IMR-90 (cell line): ENCODE measurements at regions not wholly inside any gene's neighbourhood (a gene's known extent, or its start where the extent isn't known, plus 50 kb on each side); places are given as distances from the start of the nearest gene placed in this dataset.

Experiments
- ATAC-seq: fragments of 200-7000 bp; cut with Tn5 transposase; 2 replicates; pipeline ENCODE4 v1.9.1; 2020; ENCODE audit warnings: low read depth, mild to moderate bottlenecking, moderate library complexity
- BruUV-seq: library from RNA; stranded (reverse); fragments of 400-500 nt; replicated peaks from 2 replicates; lab custom pipeline; 2021; lab: Mats Ljungman, UMichigan
- CTCF ChIA-PET: fragments of 300-600 bp; formaldehyde crosslinking; extraction: SDS; loops from one replicate; lab custom pipeline; 2021; ENCODE audit warnings: antibody characterized with exemption; lab: Yijun Ruan, JAX
- POLR2A ChIA-PET: fragments of 300-600 bp; sonication (Branson Sonifier 250); formaldehyde crosslinking; loops from one replicate; lab custom pipeline; 2022; ENCODE audit warnings: antibody characterized with exemption; ENCODE audit not compliant: unreplicated experiment; lab: Charles Lee
- DNase-seq: peaks from one replicate; pipeline ENCODE4 v3.0.0; 2013
- H2AFZ ChIP-seq: replicated peaks from 2 replicates; pipeline ENCODE3; 2013; ENCODE audit warnings: low read length, mild to moderate bottlenecking; ENCODE audit not compliant: poor library complexity
- H2AK5ac ChIP-seq: 2 replicates; pipeline ENCODE4 v1.6.1; 2013; ENCODE audit warnings: low read depth, low read length, inconsistent platforms
- H2AK9ac ChIP-seq: replicated peaks from 2 replicates; pipeline ENCODE3; 2013; ENCODE audit warnings: mild to moderate bottlenecking, low read depth, low read length, moderate library complexity; ENCODE audit not compliant: poor library complexity
- H2BK120ac ChIP-seq: 2 replicates; pipeline ENCODE4 v1.6.1; 2013; ENCODE audit warnings: low read depth, low read length, inconsistent platforms
- H2BK15ac ChIP-seq: 3 replicates; pipeline ENCODE4 v1.6.1; 2013; ENCODE audit warnings: low read depth, low read length, inconsistent platforms
- H2BK20ac ChIP-seq: 2 replicates; pipeline ENCODE4 v1.6.1; 2013; ENCODE audit warnings: low read depth, mild to moderate bottlenecking, inconsistent platforms, low read length, moderate library complexity
- H2BK5ac ChIP-seq: 2 replicates; pipeline ENCODE4 v1.6.1; 2013; ENCODE audit warnings: mild to moderate bottlenecking, low read depth, low read length, inconsistent platforms; ENCODE audit not compliant: poor library complexity, severe bottlenecking
- H3K14ac ChIP-seq: replicated peaks from 2 replicates; pipeline ENCODE4 v1.6.1; 2013; ENCODE audit warnings: low read depth, low read length, inconsistent platforms
- H3K18ac ChIP-seq: 2 replicates; pipeline ENCODE4 v1.6.1; 2013; ENCODE audit warnings: low read depth, low read length, control low read depth
- H3K23ac ChIP-seq: 2 replicates; pipeline ENCODE4 v1.6.1; 2013; ENCODE audit warnings: low read depth, low read length, inconsistent platforms
- H3K27ac ChIP-seq: 2 replicates; pipeline ENCODE4 v1.5.1; 2013; ENCODE audit warnings: mild to moderate bottlenecking, control low read depth, low read length; ENCODE audit not compliant: insufficient read depth
- H3K27me3 ChIP-seq: 2 replicates; pipeline ENCODE4 v1.6.1; 2013; ENCODE audit warnings: low read length; ENCODE audit not compliant: control insufficient read depth, insufficient read depth
- H3K36me3 ChIP-seq: 2 replicates; pipeline ENCODE4 v1.6.1; 2013; ENCODE audit warnings: low read length, mixed read lengths; ENCODE audit not compliant: control insufficient read depth, insufficient read depth
- H3K4ac ChIP-seq: 2 replicates; pipeline ENCODE4 v1.6.1; 2013; ENCODE audit warnings: low read depth, low read length, inconsistent platforms
- H3K4me1 ChIP-seq: 2 replicates; pipeline ENCODE4 v1.6.1; 2013; ENCODE audit warnings: low read length, mixed read lengths; ENCODE audit not compliant: control insufficient read depth, insufficient read depth
- H3K4me2 ChIP-seq: 2 replicates; pipeline ENCODE4 v1.6.1; 2013; ENCODE audit warnings: low read depth, mild to moderate bottlenecking, control low read depth, low read length, moderate library complexity
- H3K4me3 ChIP-seq: 2 replicates; pipeline ENCODE4 v1.5.1; 2013; ENCODE audit warnings: low read depth, mild to moderate bottlenecking, control low read depth, low read length, moderate library complexity; ENCODE audit not compliant: insufficient read depth
- H3K56ac ChIP-seq: 2 replicates; pipeline ENCODE4 v1.6.1; 2013; ENCODE audit warnings: low read length, inconsistent platforms; ENCODE audit not compliant: insufficient read depth; ENCODE audit errors: extremely low read depth
- H3K79me1 ChIP-seq, 2 experiments: 2 replicates each; pipeline ENCODE4 v1.6.1; 2013; ENCODE audit warnings: low read length in 2 of 2, inconsistent platforms in 1 of 2, low read depth in 1 of 2
- H3K9ac ChIP-seq: 2 replicates; pipeline ENCODE4 v1.6.1; 2013; ENCODE audit warnings: low read depth, low read length, control low read depth
- H3K9me1 ChIP-seq: 2 replicates; pipeline ENCODE4 v1.6.1; 2013; ENCODE audit warnings: low read length, inconsistent platforms; ENCODE audit not compliant: insufficient read depth
- H3K9me3 ChIP-seq: 2 replicates; pipeline ENCODE4 v1.6.1; 2013; ENCODE audit warnings: low read length; ENCODE audit not compliant: control insufficient read depth, insufficient read depth
- H4K20me1 ChIP-seq: 2 replicates; pipeline ENCODE4 v1.6.1; 2013; ENCODE audit warnings: low read length, inconsistent platforms; ENCODE audit not compliant: insufficient read depth
- H4K5ac ChIP-seq: 2 replicates; pipeline ENCODE4 v1.6.1; 2013; ENCODE audit warnings: mild to moderate bottlenecking, low read depth, low read length, control low read depth
- H4K8ac ChIP-seq, 2 experiments: 2 replicates each; pipeline ENCODE4 v1.6.1; 2013; ENCODE audit warnings: low read depth in 2 of 2, low read length in 2 of 2, control low read depth in 1 of 2, inconsistent platforms in 1 of 2
- H4K91ac ChIP-seq: 2 replicates; pipeline ENCODE4 v1.6.1; 2013; ENCODE audit warnings: low read depth, low read length, inconsistent platforms; ENCODE audit not compliant: insufficient read depth
- BHLHE40 ChIP-seq: fragments of 150-350 bp; IDR thresholded peaks from 2 replicates; pipeline ENCODE4 v1.6.1; 2016; ENCODE audit warnings: mild to moderate bottlenecking, low read depth, low read length
- CEBPB ChIP-seq: IDR thresholded peaks from 2 replicates; pipeline ENCODE4 v1.6.1; 2012; ENCODE audit warnings: low read depth, low read length, improper control_type of control experiment
- CHD1 ChIP-seq: IDR thresholded peaks from 2 replicates; pipeline ENCODE4 v1.6.1; 2012; ENCODE audit warnings: low read depth, low read length, improper control_type of control experiment
- ELK1 ChIP-seq: fragments of 150-350 bp; IDR thresholded peaks from 2 replicates; pipeline ENCODE4 v1.6.1; 2016; ENCODE audit warnings: low read depth, mild to moderate bottlenecking, low read length, moderate library complexity, borderline replicate concordance
- FOS ChIP-seq: fragments of 150-350 bp; IDR thresholded peaks from 2 replicates; pipeline ENCODE4 v1.6.1; 2016; ENCODE audit warnings: low read depth, low read length
- MAFK ChIP-seq: IDR thresholded peaks from 2 replicates; pipeline ENCODE4 v1.6.1; 2012; ENCODE audit warnings: low read depth, low read length, improper control_type of control experiment
- MAZ ChIP-seq: IDR thresholded peaks from 2 replicates; pipeline ENCODE4 v1.6.1; 2012; ENCODE audit warnings: low read depth, mild to moderate bottlenecking, low read length, improper control_type of control experiment, moderate library complexity, borderline replicate concordance
- MXI1 ChIP-seq: IDR thresholded peaks from 2 replicates; pipeline ENCODE4 v1.6.1; 2012; ENCODE audit warnings: low read depth, mild to moderate bottlenecking, low read length, moderate library complexity, borderline replicate concordance
- NFE2L2 ChIP-seq: fragments of 150-350 bp; IDR thresholded peaks from 2 replicates; pipeline ENCODE4 v1.6.1; 2016; ENCODE audit warnings: low read depth, mild to moderate bottlenecking, low read length
- POLR2A ChIP-seq: IDR thresholded peaks from 2 replicates; pipeline ENCODE4 v1.6.1; 2012; ENCODE audit warnings: mild to moderate bottlenecking, low read depth, low read length
- RAD21 ChIP-seq: IDR thresholded peaks from 2 replicates; pipeline ENCODE4 v1.6.1; 2012; ENCODE audit warnings: low read length, improper control_type of control experiment
- RCOR1 ChIP-seq: IDR thresholded peaks from 2 replicates; pipeline ENCODE4 v1.6.1; 2012; ENCODE audit warnings: mild to moderate bottlenecking, low read length, improper control_type of control experiment; ENCODE audit not compliant: insufficient replicate concordance
- RFX5 ChIP-seq: IDR thresholded peaks from 2 replicates; pipeline ENCODE4 v1.8.0; 2012; ENCODE audit warnings: low read depth, mild to moderate bottlenecking, low read length, moderate library complexity
- SMC3 ChIP-seq: fragments of 150-350 bp; IDR thresholded peaks from 2 replicates; pipeline ENCODE4 v1.6.1; 2016; ENCODE audit warnings: low read depth, mild to moderate bottlenecking, antibody characterized with exemption, low read length, moderate library complexity
- WGBS, 2 experiments: methylation state at CpG; one replicate each; pipeline versions ENCODE4 v1.1.5 to v1.1.7; 2013; ENCODE audit warnings: missing lambda C conversion rate in 2 of 2; ENCODE audit not compliant: insufficient read length in 1 of 2; ENCODE audit errors: extremely low coverage in 2 of 2; 5-methylcytosine and 5-hydroxymethylcytosine counted together
- dilution Hi-C: fragments of 300-500 bp; cut with HindIII; formaldehyde crosslinking; loops from one replicate; pipeline ENCODE4 v1.14.3; 2018; ENCODE audit warnings: low sequenced_read_pairs; ENCODE audit not compliant: unreplicated experiment
- in situ Hi-C: fragments of 300-500 bp; cut with MboI; formaldehyde crosslinking; loops from 3 replicates; pipeline ENCODE4 v1.14.3; 2019; ENCODE audit warnings: low sequenced_read_pairs, inconsistent platforms, mixed read lengths
- intact Hi-C: fragments of 100-400 bp; cut with micrococcal nuclease; formaldehyde crosslinking; loops from 2 replicates; pipeline ENCODE4 v1.10.0; 2022
- TF ChIP-seq, protein P1 (sequence below): fragments of 150-350 bp; IDR thresholded peaks from 2 replicates; pipeline ENCODE4 v1.6.1; 2017; ENCODE audit warnings: mild to moderate bottlenecking, antibody characterized with exemption, low read length, low read depth
- TF ChIP-seq, protein P2 (sequence below): conservative IDR thresholded peaks from 2 replicates; pipeline ENCODE4 v1.5.1; 2012; ENCODE audit warnings: mild to moderate bottlenecking, low read depth, low read length, improper control_type of control experiment

- Histone ChIP-seq H2AK5ac (no peak overlapping the region), H3K4ac (no peak overlapping the region), H3K18ac (no peak overlapping the region), H4K8ac (no peak overlapping the region), H3K27me3 (peaks cover 13% of the 10 kb centered on the region), H3K9me1 (no peaks in the 10 kb centered on the region), H3K4me1 (no peaks in the 10 kb centered on the region), H3K4me2 (no peak overlapping the region), H3K79me1 (no peaks in the 10 kb centered on the region), H3K27ac (no peak overlapping the region), H2BK120ac (no peak overlapping the region), H2BK5ac (no peak overlapping the region), H3K36me3 (no peaks in the 10 kb centered on the region), H3K56ac (no peak overlapping the region), H4K5ac (no peak overlapping the region), H2BK20ac (no peak overlapping the region), H2AFZ (no peak overlapping the region), H3K9ac (no peak overlapping the region), H3K9me3 (peaks cover 2% of the 10 kb centered on the region; the same call in 1 of the 2 replicates), H4K20me1 (no peaks in the 10 kb centered on the region), H3K4me3 (no peak overlapping the region), H2AK9ac (no peak overlapping the region), H3K14ac (no peak overlapping the region), H4K91ac (no peak overlapping the region), H3K23ac (no peak overlapping the region), H2BK15ac (no peak overlapping the region)
- ChIA-PET POLR2A (no interaction called here), CTCF (no interaction called here)
- TF ChIP-seq, protein P1, sequence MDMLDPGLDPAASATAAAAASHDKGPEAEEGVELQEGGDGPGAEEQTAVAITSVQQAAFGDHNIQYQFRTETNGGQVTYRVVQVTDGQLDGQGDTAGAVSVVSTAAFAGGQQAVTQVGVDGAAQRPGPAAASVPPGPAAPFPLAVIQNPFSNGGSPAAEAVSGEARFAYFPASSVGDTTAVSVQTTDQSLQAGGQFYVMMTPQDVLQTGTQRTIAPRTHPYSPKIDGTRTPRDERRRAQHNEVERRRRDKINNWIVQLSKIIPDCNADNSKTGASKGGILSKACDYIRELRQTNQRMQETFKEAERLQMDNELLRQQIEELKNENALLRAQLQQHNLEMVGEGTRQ: no peak
- TF ChIP-seq MAZ (no peak), BHLHE40 (no peak), MAFK (no peak), CEBPB (no peak), NFE2L2 (no peak), ELK1 (no peak), CHD1 (no peak), FOS (no peak), RAD21 (no peak), RCOR1 (no peak), MXI1 (no peak), RFX5 (no peak), SMC3 (no peak), POLR2A (no peak)
- TF ChIP-seq, protein P2, sequence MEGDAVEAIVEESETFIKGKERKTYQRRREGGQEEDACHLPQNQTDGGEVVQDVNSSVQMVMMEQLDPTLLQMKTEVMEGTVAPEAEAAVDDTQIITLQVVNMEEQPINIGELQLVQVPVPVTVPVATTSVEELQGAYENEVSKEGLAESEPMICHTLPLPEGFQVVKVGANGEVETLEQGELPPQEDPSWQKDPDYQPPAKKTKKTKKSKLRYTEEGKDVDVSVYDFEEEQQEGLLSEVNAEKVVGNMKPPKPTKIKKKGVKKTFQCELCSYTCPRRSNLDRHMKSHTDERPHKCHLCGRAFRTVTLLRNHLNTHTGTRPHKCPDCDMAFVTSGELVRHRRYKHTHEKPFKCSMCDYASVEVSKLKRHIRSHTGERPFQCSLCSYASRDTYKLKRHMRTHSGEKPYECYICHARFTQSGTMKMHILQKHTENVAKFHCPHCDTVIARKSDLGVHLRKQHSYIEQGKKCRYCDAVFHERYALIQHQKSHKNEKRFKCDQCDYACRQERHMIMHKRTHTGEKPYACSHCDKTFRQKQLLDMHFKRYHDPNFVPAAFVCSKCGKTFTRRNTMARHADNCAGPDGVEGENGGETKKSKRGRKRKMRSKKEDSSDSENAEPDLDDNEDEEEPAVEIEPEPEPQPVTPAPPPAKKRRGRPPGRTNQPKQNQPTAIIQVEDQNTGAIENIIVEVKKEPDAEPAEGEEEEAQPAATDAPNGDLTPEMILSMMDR: no peak
- ATAC-seq: no peak
- dilution Hi-C loops: no loop called here
- intact Hi-C loops: no loop called here
- BruUV-seq: no TSS peak
- 60% methylated on average over 2 of the region's 9 CpGs; no CpG with 5 or more reads in 1 of the 2 experiments for WGBS, 2 experiments
- in situ Hi-C loops: no loop called here
- no peak for DNase-seq
Observed at GRCh38 chr4:151887031-151887815, 126.4 kb upstream of the GATB start.
